NCI-H69 (cell line): ENCODE measurements at regions not wholly inside any gene's neighbourhood (a gene's known extent, or its start where the extent isn't known, plus 50 kb on each side); places are given as distances from the start of the nearest gene placed in this dataset.

Experiments
- DNase-seq: peaks from one replicate; lab custom pipeline; 2025; lab: John Stamatoyannopoulos, UW

DNA sequence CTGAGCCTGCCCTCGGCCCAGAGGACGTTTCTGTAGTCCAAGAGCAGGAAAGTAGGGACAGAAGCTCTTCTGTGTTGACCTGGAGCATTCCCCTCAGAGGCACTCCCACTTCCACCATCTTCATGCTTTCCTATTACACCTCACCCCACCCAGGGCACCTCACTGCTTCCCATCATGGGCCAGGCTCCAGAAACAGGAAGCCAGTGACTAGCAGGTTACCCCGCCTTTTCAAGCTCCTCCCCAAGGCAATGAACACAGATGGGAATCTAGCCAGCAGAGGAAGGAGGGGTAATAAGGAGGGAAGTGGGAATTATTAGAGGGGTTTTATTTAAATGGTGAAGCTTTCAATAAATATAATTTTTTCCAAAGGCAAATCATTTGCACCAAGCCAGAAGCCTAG is 308.8 kb upstream of the MGAT5 start:
- DNase-seq: no peak

GRCh38 chr2:133947057-133947456 is 306.8 kb upstream of the MGAT5 start:
- DNase-seq: no peak

DNA sequence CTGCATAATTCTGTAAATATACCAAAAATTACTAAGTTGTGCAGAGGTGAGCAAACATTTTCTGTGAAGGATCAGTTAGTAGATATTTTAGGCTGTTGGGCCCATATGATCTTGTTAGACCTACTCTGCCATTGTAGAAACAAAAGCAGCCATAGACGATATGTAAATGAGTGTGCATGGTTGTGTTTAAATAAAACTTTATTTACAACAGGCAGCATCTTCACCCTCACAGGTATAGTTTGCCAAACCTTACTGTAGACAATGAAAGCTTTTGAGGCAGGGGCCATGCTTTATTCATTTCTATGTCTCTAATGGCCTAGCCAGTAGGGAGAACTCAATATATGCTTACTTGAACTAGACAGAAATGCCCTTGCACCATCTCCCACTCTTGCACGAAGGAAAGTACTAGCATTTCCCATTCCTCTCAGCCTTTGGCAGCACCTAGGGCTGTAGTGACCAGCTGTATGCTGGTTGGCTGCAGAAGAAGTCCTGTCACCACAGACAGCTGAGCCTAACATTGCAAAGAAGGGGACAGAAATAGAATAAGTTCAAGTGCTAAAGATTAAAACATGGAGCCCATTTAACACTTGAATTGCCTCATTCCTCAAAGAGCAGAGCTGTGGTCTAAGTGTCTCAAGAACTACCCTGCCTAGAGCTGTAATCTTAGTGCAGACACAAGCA is 305.1 kb upstream of the MGAT5 start:
- DNase-seq: no peak

GRCh38 chr2:133949595-133949994 is 304.3 kb upstream of the MGAT5 start:
- no peak for DNase-seq

DNA sequence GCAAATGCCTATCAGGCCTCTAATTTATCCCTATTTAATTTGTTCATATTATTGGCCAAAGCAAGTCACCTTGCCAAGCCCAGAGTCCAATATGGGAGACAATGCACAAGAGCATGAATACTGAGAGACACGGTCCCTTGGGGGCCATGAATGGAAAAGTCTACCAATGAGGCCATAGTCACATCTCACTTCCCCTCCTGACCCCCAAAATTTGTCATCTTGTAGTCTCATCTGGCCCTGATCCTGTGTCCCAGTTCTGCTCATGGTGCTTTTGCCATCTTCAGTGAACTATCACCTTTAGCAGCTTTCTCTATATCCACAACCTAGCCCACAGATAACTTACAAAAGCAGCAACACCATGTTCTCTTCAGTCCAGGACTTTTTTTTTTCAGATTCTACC is 302.7 kb upstream of the MGAT5 start:
- DNase-seq: no peak

DNA sequence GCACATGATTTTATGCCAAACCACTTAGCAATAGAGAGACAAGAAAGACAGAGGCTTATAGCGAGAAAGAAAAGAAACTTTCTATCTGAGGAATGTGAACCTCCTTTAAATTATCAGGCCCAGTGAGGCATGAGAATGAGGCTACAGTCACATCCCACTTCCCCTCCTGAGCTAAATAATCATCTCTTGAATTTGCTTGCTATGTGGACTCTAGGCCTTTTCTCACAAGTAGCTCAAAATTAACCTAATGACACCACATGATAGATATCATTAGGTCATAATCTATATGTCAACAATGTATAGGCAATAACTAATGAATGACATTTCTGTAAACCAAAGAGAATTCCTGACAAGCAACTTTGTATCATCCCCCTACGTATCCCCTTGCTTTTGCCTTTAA is 301.5 kb upstream of the MGAT5 start:
- DNase-seq: no peak

DNA sequence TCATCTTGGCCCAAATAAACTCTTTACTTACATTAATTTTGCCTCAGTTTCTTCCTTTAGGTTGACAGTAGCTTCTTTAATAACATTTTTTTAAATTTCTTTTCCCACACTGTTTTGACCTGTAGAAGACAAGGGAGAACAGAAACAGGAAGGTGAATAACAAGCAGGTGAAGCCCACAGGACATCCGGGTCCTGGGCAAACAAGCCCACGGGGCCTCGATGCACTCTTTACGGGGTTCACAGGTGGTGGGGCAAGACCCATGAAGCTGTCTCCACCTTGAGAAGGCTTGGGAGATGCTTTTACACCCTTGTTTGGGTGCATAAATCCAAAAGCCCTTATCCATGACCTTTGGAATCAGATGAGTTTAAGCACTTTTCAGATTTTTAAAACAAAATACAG is 301.0 kb upstream of the MGAT5 start:
- no peak for DNase-seq

- no peak for DNase-seq
These were observed 300.3 kb upstream of the MGAT5 start for GRCh38 chr2:133953524-133953923.

- DNase-seq: no peak
These were observed 299.2 kb upstream of the MGAT5 start for GRCh38 chr2:133954636-133955035.

DNA sequence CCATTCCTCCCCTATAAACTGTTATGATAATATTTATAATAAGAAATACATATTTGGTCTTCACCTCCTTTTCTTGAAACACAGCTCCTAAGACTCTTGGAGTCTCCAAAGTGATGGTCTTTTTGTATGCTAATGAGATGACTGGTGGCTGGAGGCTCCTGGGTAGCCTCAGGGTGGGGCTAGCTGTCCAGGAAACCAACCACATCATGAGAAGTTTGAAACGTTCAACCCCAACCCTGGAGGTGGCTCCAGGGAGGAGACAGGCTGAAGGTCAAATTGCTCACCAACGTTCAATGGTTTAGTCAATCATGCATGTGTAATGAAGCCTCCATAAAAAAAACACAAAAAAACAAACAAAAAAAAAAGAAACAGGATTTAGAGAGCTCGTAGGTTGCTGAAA is 298.7 kb upstream of the MGAT5 start:
- no peak for DNase-seq

- no peak for DNase-seq
These were observed 297.4 kb upstream of the MGAT5 start for GRCh38 chr2:133956434-133956935.

DNA sequence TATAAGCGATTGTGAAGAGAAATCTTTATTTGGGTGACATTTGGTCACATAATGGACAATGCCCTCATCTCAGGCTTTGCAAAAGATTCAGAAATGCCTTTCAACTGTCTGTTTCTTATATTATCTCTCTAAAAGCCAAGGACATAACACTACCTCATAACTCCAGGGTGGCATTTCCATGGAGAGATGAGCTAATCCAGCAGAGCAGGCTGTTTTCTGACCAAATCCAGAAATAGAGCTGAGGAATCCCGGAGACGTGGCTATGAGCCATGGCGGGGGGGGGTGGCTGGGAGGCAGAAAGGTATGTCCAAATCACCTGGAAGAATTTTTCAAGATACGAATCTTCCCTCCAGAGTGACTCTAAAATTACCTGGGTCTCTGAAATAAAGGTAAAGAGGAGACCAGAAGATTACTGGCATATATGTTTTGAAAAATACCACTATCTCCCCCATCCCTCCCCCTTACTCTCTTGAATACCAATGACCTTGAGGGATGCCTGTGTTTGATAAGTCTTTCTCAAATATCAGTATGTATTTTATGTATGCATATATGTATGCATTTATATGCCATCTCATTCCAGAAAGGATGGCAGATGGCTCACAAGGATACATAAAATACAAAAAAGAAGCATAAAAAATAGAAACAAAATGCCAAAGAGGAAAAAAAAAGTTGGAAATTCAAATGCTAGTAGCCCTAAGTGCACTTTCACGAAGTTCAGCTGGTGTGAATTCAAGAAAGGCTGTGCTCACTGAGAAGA is 296.0 kb upstream of the MGAT5 start:
- no peak for DNase-seq

DNA sequence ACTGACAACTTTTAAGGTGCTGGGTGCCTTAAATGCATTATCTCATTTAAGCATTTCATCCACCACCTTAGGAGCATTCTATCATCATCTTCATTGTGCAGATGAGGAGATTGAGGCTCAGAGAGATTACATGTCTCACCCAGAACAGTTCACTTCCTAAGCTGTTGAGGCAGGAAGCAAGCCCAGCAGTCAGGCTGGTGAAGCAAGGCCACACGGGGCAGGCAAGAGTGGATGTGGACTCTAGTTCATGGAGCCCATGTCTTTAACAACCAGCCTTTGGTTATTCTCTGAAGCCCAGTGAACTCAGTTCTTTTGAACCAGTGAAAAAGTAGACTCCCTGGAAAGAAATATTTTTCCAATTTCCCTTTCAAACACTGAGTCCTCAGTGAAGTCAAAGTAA is 294.8 kb upstream of the MGAT5 start:
- DNase-seq: no peak

DNA sequence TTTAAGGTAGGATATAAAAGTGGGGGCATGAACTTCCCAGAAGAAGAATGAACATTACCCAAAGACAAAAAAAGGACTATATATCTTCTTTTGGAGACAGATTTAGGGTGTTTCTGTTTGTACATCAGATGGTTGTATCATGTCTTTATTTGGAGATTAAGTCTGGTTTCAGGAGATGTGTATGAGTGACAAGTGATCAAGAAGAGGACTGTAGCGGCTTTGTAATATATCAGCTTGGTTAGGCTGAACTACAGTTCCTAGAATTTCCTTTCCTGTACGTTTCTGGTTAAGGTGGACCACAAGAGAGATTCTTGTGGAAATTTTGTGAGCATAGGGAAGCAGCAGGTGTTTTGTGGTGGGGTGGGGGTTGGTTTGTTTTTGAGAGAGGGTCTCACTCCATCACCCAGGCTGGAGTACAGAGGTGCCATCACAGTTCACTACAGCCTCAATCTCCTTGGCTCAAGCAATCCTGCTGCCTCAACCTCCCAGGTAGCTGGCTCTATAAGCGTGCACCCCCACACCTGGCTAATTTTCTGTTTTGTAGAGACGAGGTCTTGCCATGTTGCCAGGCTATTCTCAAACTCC is 287.1 kb upstream of the MGAT5 start:
- no peak for DNase-seq

DNA sequence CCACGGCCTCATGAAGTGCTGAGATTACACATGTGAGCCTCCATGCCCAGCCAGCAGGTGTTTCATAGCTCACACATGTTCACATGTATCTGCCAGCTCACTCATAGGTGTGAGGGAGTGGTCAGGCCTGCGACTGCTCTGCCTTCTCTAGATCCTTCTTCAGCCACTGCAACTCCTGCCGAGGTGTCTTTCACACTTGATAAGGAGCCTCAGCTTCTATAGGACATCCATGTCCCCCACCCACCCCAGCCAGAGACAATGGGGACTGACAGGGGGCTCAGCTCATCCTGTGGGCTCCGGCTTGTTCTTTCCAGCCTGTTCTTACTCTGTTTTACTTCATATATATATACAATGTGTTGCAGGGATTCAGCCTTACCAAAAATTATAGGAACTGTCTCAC is 286.5 kb upstream of the MGAT5 start:
- no peak for DNase-seq

GRCh38 chr2:133968446-133968845 is 285.4 kb upstream of the MGAT5 start:
- no peak for DNase-seq

DNA sequence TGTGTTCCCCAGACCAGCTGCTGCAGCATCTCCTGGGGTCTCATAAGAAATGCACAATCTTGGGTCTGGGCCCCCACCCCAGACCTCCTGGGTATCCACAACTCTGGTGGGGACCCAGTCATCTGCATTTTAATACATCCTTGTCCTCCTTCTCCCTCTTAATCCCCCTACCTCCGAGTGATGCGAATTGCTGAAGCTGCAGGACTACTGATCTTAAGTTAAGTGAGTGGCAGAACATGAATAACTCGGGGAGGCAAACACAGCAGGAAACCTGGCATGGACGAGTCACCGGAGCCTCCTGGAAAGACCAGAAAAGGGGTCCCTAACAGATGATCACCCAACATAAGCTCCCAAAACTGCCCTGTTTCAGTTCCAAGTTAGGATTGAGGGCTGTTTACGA is 283.2 kb upstream of the MGAT5 start:
- DNase-seq: no peak

DNA sequence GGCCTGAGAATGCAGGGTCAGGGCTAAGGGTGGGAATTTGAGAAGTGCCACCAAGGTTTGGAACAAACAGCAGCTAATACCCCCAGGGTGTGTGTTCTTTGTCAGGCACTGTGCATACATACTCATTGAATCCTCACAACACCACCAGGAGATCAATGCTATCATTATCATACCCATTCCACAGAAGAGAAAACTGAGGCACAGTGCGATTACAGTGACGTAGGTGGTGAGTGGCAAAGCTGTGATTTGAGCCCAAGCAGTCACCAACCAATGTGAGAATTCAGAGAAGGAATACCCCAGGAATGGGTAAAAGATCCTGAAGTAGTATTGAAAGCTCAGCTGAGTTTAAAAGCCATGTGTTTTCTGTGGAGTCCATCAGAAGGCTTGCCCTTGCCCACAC is 281.6 kb upstream of the MGAT5 start:
- no peak for DNase-seq

DNA sequence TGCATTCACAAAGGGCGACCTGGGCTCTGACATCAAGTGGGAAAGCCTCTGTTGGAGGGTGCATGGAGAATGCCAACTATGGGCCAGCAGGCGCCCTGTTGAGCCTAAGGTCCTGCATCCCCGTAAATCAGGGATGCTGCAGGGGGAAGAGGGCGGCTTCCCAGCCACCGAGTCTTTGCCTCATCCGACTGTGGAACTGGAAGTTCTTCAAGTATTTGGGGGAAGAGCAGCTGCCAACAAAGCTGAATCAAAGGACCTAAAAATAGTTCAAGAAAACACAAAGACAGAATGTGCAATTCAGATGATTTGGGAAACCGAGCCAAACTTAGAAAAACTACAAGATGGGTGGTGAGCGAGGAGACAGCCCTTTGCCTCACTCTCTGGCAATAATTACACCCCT is 281.1 kb upstream of the MGAT5 start:
- DNase-seq: no peak

DNA sequence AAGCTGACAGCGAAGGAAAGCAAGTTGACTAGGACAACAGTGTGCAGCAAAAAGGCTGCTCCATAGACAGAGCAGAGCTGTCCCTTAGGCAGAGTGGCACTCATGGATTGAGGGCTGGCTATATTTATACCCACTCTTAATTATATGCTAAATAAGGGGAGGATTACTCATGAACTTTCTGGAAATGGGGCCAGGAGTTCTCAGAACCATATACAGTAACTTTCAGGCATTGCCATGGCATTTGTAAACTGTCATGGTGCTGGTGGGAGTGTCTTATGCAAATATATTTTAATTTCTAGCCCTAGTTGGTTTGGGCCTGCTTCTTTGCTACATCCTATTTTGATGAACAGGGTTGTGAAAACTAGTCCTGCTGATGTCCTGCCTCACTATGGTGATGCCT is 279.5 kb upstream of the MGAT5 start:
- no peak for DNase-seq

- no peak for DNase-seq
These were observed 278.7 kb upstream of the MGAT5 start for GRCh38 chr2:133975135-133975534.

- DNase-seq: no peak
These were observed 278.0 kb upstream of the MGAT5 start for GRCh38 chr2:133975676-133976428.

- no peak for DNase-seq
These were observed 277.2 kb upstream of the MGAT5 start for GRCh38 chr2:133976659-133977058.
